GM18867 (cell line): ENCODE measurements at regions not wholly inside any gene's neighbourhood (a gene's known extent, or its start where the extent isn't known, plus 50 kb on each side); places are given as distances from the start of the nearest gene placed in this dataset.

ENCODE experiments used
- ATAC-seq: cut with Tn5 transposase; IDR thresholded peaks from one replicate; pipeline ENCODE4 v1.9.1; 2021; ENCODE audit warnings: mild to moderate bottlenecking, moderate library complexity; ENCODE audit not compliant: unreplicated experiment

DNA sequence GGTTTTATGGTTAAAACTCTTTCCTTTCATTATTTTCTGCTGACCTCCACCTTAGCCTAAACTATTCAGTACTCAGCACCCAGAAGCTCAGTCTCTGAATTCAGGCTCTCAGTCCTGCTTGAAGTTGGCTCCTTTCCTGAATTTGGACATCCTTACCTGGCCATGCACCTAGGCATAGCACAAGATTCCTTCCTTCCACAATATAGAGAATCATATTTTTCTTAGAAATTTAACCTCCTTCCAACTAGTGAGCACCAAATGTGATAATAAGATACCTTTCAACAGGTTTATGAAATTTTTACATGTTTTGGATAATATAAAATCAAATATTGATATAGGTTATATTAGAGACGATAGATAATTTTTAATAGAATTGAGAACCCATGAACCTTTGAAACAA is 905.6 kb upstream of the GHITM start:
- no peak for ATAC-seq

DNA sequence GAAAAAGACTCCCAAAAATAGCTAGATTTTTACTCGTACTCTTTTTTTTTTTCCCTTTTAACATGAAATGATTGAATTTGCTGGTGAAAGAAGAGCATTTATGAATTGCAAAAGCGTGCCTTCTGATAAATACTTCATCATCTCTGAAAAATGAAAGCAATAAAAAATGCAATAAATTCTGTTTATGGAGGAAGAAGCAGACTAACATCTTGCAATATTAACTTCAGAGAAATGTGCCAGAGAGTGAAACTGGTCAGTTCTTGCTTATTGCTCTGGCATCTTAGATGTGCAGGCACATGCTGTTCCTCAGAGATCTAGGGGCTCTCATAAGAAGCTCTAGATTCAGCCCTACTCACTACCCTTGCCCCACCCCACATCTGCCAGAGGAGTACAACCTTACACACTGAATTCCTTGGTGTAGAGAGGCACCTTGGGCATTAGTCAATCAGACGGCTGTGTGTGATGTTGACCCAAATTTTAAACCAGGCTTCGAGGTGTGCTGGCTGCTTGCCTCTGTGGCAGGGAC is 891.1 kb upstream of the GHITM start:
- ATAC-seq = no peak

DNA sequence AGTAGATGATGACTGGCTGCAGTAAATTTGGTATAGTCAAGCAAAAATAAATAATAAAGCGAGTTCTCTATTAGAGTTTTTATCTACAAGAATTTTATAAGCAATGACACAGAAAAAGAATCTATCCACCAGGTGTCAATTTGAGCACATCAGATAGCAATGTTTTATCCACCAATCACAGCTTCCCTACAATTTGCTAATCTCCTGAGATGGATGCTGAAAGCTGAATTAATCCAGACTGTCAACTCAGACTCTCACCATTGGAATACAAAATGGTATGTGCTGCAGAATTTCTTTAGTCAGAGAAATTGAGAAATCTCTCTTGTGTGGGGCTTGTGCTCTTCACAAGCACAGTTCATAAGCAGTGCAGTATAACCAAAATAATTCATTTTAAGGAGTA is 888.9 kb upstream of the GHITM start:
- no peak for ATAC-seq

DNA sequence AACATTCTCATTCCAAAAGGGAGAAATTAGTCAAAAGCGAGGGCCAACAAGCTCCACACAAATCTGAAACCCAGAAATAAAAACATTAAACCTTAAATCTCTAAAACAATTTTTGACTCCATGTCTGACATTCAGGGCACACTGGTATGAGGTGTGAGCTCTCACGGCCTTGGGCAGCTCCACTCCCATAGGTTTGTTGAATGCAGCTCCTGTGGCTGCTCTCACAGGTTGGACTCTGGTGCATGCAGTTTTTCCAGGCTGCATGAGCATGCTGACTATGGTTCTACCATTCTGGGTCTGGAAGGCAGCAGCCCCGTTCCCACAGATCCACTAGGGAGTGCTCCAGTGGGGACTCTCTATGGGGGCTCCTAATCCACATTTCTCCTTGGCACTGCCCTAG is 887.1 kb upstream of the GHITM start:
- ATAC-seq = no peak

DNA sequence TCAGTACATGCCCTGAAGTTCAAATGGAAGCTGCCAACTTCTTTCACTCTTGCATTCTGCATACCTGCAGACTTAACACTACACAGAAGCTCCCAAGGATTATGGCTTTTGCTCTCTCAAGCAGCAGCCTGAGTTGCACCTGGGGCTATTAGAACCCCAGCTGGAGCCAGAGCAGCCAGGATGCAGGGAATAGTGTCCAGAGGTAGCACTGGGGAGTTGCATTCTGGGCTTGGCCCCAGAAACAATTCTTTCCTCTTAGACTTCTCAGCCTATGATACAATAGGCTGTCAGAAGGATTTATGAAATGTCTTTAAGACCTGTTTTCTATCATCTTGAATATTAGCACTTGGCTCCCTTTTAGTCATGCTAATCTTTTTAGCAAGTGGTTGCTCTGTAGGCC is 886.7 kb upstream of the GHITM start:
- no peak for ATAC-seq

DNA sequence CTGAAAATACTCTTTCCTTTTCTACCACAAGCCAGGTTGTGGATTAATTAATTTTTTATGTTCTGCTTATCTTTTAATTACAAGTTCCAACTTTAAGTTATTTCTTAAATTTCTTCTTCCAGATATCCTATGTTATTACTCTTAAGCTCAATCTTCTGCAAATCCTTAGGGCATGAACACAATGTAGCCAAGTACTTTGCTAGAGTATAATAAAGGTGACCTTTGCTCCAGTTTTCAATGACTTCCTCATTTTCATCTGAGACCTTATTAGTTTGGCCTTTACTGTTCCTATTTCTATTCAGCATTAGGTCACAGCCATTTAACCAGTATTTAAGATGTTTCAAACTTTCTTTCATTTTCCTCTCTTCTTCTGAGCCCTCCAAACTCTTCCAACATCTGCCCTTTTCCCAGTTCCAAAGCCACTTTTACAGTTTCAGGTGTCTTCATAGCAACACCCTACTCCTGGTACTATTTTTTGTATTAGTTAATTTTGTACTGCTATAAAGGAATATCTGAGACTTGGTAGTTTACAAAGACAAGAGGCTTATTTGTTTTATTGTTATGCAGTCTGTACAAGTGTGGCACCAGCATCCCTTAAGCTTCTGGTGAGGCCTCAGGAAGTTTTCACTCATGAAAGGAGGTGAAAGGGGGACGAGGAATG is 886.2 kb upstream of the GHITM start:
- no peak for ATAC-seq

DNA sequence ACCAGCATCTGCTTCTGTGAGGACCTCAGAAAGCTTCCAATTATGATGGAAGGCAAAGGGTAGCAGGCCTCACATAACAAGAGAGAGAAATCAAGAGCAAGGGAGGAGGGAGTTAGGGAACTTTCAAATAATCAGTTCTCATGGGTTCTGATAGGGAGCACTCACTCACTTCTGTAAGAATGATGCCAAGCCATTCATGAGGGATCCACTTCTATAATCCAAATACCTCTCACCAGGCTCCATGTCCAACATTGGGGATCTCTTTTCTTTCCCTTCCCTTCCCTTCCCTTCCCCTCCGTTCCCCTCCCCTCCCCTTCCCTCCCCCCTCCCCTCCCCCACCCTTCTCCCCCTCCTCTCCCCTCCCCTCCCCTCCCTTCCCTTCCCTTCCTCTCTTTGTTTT is 884.6 kb upstream of the GHITM start:
- ATAC-seq = no peak

DNA sequence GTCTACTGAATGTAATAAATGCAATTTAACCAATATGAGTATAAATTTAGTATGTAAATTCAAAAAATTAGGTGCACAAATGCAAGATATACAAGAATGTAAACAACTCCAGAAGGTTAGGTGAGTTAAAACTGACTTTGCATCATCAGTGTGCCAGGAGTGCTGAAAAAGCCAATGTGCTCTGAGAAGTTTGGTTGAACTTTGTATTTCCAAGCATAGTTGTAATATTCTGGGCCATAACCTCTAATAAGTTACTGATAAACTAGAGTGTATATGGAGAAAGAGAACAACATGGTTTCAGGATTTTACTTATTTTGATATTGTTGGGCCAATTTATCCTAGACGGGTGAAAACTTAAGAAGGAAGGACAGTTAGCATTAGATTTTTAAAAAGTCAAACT is 876.9 kb upstream of the GHITM start:
- no peak for ATAC-seq

DNA sequence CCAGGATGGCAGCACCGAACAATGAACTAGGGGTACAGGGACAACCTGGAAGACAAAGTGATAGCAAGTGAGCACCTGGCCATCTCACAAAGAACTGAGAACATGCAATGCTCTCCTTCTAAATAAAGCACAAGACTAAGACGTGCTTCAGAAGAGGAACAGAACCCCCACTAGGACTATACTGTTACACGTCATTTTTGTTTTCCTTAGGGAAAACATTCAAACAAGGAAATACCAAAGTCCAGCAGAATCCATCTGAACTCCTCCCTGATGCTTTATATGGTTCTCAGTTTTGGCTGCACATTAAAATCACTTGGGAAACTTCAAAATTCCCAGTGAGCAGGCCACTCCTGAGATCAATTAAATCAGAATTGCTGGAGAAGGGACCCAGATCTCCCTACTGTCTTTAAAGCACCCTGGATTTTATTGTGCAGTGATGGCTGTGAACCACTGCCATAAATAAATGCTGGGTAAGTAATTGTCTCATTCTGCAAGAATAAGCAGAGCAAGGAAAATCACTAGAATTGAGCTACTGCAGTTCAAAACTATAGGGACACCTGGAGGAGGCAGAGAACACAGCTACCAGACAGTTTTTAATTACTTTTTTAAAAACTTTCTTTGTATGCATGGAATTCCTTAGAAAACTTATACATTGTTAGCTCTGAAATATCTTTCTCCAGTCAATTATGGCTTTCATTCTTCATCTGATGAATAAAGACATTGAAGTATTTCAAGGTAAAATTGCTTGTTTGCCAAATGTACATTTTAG is 866.5 kb upstream of the GHITM start:
- no peak for ATAC-seq

DNA sequence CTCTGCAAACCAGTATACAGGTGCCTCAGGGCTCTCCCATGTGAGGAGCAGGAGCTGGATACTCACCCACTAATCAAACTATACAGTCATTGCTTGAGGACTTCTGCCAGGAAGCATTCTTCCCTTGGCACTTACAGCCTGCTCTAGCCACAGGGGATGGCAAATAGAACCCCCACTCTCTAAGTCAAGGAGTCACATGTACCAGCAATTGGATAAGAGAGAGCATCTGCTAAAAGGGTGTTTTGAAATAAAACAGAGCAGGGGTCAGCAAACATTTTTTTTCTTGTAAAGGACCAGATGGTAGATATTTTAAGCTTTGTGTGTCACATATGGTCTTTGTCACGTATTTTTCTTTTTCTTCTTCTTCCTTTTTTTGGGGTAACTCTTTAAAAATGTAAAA is 865.2 kb upstream of the GHITM start:
- no peak for ATAC-seq

DNA sequence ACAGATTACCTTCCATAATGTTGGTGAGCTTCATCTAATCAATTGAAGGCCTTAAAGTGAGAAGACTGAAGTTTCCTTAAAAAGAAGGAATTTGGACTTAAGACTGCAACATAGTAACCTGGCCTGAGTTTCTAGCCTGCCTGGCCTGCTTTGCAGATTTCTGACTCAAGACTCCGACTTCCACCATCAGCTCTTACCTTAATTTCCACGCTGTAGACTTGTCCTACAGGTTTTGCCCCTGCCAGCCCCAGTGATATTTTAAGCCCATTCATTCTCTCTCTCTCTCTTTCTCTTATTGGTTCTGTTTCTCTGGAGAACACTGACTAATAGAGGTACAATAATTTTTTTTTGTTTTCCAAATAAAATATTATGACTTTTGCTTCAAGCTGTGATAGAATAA is 862.3 kb upstream of the GHITM start:
- no peak for ATAC-seq

DNA sequence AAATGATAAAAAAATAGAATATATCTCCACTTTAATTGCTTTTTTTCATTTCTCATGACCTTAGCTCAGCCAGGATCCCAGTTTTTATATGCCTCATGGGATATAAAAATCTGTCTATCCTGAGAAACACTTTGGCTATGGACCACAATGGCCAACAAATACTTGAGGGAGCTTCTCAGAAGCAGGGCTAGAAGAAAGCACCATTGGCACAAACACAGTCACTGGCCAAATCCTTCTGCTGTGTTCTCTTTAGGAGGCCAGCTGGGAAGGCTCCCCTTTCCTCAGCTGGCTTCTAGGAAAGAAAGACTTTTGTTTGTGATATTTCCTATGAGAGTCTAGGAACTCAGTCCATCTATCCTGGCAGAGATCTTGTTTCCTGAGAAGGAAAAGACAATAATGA is 856.2 kb upstream of the GHITM start:
- no peak for ATAC-seq

DNA sequence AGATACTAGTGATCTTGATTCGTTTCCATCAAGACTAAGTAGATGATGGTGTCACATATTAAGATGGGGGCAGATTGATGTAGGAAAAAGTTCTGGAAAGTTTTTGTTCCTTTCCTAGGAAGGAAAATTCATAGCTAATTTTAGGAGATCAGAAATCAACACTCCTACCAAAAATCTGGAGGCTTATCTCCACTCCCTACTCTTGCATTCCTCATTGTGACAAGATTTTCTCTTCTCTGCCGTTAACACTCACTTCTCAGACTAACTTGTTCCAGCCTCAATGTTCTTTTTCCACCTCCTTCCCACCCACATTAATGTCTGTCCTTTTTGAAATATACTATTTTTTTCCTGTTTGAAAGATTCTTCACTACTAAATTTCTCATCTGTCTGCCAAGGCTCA is 851.9 kb upstream of the GHITM start:
- ATAC-seq = no peak

DNA sequence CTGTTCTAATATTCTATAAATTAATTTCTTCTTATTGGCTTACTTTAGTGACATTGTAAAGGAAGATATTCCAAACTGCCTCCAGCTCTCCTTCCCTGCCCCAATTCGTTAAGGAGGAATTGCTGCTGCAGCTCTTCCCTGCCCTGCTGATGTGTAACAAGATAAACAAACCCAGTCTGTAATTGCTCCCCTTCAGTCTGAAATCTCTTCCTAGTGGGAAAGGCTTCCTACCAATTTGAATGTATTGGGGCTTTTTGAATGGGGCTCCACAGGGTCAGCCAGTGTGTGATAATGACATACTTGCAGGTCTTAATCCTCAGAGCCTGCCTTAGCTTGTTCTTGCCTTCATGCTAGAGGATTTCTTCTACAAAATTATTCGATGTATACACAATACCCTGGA is 849.9 kb upstream of the GHITM start:
- no peak for ATAC-seq

DNA sequence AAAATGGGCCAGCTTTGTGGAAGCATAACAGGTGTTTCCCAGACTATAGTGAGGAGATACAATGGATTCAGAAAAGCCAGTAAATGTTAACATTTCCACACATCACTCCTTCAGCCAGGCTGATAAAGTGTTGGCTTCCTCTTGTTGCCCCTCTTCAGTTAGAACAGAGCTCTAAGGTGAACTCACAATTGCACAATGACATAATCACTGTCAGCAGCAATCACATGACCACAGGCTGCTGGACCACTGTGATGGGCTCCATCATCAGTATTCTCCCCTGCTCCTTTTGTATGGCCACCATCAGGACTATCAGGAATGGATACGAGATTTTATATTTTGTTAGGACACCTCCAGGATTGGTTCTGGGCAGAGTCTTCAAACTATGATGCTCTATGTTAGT is 849.4 kb upstream of the GHITM start:
- ATAC-seq = no peak

DNA sequence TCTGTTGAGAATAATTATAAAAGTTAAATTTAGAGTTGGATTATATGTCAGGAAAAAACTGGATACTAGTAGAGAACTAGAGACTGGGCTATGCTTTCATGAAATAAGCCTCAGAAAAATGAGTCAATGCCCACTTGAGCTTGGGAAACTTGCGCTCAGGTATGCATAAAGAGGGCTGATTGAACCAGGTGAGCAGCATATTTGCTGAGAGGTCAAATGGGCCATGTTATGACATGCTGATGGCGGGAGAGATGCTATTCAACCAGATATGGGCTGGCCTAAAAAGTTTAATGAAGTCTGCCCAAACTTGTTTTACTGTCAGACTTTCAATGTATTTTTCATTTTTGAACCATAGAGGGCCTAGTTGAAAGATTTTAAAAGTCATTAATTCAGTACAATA is 837.6 kb upstream of the GHITM start:
- no peak for ATAC-seq

DNA sequence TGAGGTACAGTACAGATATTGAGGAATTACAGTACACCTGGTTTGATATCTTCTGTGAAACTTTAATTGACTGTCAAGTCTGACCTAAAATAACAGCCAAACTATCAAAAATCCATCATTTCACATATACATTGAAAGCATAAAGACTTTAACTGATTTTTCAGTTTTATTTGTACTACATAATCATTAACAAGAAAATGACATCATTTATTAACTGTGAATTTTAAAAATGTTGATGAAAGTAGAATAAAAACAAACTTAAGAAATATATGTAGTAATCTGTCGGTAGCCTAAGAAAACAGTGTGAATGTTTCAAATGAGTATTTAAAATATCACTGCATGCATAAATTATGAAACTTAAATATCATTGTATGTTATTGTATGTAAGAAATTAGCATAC is 836.7 kb upstream of the GHITM start:
- ATAC-seq = no peak

DNA sequence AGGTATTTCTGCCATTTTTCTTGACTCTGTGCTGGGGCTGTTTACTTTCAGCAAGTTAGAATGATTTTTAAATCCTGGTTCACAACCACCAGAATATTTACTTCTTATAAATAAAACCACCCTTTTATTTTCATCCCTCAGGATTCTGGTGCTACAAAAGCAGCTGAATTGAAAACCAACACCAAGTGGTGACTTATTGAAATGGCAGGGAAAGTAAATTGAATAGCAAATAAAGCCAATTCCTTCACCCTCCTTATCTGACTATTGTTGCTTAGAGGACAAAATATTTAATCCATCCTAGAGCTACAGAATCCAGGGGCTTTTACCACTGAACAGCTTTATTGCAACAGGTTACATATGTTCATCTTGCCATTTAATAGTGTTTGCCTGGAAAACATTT is 828.6 kb upstream of the GHITM start:
- no peak for ATAC-seq

DNA sequence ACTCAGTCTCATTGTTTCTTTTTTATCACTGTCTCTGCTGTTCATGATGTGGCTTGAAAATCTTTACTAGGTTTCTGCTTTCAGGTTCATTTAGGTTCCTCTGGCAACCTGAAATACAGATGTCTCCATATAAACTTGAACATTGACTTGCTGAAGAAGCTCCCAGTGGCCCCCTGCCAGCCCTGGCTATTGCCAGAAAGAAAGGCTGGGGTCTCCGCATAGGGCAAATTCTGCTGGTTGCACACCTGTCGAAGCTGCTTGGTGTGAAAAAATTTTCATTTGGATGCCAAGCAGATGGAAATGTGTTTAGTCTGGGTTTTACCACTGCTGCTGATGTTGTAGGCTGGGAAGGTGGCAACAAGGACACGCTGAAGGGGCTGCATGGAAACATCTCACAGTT is 826.7 kb upstream of the GHITM start:
- no peak for ATAC-seq

DNA sequence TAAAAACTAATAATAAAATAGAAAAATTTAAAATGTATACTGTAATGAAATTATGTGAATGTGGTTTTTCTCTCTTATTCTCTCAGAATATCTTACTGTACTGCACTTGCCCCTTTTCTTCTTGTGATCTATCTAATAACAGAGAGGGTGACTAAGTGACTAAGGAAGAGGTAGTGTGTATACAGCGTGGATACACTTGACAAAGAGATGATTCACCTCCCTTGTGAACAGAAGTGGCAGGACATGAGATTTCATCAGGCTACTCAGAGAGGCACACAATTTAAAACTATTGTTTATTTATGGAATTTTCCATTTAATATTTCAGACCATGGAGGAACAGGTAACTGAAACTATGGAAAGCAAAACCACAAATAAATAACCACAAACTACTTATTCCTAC is 806.6 kb upstream of the GHITM start:
- no peak for ATAC-seq

DNA sequence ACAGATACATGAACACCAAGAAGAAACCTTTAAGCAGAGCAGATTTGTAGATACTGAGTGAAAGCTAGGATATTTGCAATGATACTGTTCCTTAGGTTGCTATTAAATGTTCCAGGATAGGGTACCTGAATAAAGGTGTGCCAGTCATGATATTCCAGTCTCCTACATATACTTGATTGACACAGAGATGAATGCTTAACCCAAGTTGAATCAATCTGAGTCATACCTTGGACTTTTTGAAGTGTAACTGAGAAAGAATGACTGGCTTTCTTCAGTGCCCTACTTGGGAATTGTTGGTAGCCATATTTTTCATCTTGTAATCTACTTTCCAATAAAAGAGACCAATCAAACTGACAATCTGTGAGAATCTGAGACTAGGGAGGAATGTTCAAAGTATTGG is 805.7 kb upstream of the GHITM start:
- ATAC-seq = no peak

DNA sequence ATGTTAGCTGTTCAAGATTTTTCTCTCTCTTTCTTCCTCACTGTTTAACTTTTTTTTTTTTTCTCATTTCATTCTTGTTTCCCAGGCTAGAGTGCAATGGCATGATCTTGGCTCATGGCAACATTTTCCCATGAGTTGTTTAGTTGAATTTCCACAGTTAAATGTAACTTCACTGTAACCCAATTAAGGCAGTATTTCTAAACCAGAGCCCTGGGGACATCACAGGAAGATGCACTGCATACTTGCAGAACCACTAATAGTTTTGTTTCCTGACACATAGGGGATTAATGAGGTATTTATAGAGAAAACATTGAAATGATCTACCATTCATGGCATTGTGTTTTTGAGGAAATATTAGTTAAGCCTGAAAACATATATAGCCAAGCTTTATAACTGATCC is 795.6 kb upstream of the GHITM start:
- ATAC-seq = no peak
